ENCODE measurements at regions not wholly inside any gene's neighbourhood (a gene's known extent, or its start where the extent isn't known, plus 50 kb on each side); places are given as distances from the start of the nearest gene placed in this dataset.

DNA sequence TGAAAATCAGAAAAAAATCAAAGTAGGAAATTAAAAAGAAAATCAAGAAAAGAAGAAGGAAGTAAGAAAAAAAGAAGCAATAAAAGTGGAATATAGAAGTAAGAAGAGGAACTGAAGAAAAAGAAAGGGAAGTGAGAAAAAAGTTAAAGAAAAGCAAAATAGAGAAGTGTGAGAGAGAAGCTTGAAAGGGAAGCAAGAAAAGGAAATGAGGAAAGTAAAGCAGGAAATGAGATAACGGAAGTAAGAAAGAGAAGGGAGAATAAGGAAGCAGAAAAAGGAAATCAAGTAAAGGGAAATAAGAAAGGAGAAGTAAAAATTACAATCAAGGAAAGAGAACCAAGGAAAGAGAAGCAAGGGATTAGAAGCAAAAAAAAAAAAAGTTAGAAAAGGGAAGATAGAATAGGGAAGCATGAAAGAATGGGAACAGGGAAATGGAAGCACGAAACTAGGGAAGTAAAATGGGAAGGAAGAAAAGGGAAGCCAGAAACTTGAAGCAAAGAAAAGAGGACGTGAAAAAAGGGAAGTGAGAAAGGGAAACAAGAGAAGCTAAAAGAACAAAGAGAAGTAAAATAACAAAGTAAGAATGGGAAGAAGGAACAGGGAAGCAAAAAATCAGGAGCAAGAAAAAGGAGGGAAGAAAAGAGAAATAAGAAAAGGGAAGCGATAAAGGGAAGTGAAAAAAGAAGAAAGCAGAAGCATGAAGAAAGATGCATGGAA, 243.3 kb upstream of the NCKAP5 start:
- Mint-ChIP-seq H3K4me1 (no peaks in the 10 kb centered on the region), H3K4me3 (no peak overlapping the region), H3K9me3 (peaks cover 10% of the 10 kb centered on the region), H3K27ac (peak overlapping the region; percentile 36), H3K36me3 (ENCODE audit: low read depth) (no peaks in the 10 kb centered on the region), H3K27me3 (ENCODE audit: low read depth, poor library complexity) (peaks cover 20% of the 10 kb centered on the region)
- no peak for DNase-seq
- TF ChIP-seq, protein P1, sequence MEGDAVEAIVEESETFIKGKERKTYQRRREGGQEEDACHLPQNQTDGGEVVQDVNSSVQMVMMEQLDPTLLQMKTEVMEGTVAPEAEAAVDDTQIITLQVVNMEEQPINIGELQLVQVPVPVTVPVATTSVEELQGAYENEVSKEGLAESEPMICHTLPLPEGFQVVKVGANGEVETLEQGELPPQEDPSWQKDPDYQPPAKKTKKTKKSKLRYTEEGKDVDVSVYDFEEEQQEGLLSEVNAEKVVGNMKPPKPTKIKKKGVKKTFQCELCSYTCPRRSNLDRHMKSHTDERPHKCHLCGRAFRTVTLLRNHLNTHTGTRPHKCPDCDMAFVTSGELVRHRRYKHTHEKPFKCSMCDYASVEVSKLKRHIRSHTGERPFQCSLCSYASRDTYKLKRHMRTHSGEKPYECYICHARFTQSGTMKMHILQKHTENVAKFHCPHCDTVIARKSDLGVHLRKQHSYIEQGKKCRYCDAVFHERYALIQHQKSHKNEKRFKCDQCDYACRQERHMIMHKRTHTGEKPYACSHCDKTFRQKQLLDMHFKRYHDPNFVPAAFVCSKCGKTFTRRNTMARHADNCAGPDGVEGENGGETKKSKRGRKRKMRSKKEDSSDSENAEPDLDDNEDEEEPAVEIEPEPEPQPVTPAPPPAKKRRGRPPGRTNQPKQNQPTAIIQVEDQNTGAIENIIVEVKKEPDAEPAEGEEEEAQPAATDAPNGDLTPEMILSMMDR (IDR thresholded peaks at IDR 0.05): no peak

DNA sequence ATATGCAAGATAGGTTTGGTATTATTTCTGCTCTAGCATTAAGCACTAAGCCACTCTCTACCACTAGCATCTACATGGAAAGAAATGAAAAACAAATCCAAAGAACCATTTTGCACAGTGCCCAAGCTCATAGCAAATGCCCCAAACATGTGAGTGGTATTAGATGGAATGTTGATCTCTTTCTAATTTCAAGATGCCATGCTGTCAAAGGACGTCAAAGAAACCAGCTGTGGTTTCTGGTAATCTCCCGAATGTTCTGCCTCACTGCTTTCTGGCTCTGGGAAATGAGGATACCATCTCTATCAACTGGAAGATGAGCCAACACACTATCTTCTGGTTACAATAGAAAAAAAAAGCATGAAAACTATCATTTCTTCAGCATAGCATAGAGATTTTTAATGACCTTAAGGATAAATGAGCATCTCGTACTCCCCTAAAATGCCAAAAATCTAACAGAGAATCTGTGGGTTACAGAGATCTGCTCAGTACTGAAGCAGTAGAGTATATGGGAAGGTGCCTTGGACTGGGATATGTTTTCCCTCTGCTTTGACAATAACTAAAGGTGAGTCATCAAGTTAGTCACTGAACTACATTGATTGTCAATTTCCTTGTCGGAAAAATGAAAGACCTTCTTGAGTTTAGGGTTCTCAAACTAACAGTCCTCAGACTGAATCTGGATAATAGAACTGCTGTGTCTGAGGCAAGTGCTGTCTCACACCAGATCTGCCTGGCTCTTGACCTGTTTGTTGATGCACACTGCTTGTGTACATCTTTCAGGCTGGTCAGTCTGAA, 244.8 kb upstream of the NCKAP5 start:
- no peak for DNase-seq
- Mint-ChIP-seq H3K4me3 (no peak overlapping the region), H3K4me1 (no peaks in the 10 kb centered on the region), H3K27me3 (ENCODE audit: low read depth, poor library complexity) (peaks cover 20% of the 10 kb centered on the region), H3K9me3 (peaks cover 10% of the 10 kb centered on the region), H3K27ac (no peak overlapping the region), H3K36me3 (ENCODE audit: low read depth) (no peaks in the 10 kb centered on the region)
- TF ChIP-seq, protein P1 (IDR thresholded peaks at IDR 0.05): no peak

DNA sequence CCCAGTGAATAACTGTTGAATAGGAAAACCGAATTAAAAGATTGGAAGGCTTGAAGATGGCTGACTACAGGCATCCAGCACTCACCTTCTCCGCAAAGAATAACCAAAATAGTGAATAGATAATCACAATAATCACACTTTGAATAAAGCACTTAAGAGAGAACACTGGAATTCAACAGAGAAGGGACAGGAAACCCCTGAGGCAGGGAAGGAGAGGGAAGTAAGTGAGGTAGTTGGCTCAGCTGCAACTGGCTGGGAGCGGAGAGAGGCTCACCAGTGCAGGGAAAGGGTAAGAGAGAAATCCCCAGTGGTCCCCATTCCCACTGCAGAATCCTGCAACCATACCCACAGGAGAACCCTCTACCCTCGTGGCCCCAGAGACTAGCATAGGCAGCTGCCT, 246.6 kb upstream of the NCKAP5 start:
- H3K4me3 Mint-ChIP-seq: no peak overlapping the region
- no peaks in the 10 kb centered on the region for H3K4me1 Mint-ChIP-seq
- no peak for DNase-seq
- H3K9me3 Mint-ChIP-seq: peaks cover 5% of the 10 kb centered on the region
- TF ChIP-seq, protein P1 (IDR thresholded peaks at IDR 0.05): no peak
- no peak overlapping the region for H3K27ac Mint-ChIP-seq
- peaks cover 20% of the 10 kb centered on the region for H3K27me3 Mint-ChIP-seq (ENCODE audit: low read depth, poor library complexity)
- H3K36me3 Mint-ChIP-seq (ENCODE audit: low read depth): no peaks in the 10 kb centered on the region

DNA sequence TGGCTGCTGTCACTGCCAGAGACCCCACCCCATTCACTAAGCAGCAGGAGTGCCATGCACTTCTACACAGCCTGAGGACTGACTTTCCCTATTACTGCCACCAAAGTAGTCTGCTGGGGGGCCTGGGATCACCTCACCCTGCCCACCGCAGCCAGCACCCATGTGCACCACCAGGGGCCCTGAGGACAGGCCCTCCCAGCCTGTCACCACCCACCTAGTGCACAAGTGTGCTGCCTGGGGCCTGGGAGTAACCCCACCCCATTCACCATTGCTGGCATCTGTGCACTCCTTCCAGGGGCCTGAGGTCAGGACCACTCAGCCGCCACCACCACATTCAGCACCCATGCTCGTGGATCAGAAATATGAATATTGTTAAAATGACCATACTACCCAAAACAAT, 247.8 kb upstream of the NCKAP5 start:
- H3K4me1 Mint-ChIP-seq: no peaks in the 10 kb centered on the region

DNA sequence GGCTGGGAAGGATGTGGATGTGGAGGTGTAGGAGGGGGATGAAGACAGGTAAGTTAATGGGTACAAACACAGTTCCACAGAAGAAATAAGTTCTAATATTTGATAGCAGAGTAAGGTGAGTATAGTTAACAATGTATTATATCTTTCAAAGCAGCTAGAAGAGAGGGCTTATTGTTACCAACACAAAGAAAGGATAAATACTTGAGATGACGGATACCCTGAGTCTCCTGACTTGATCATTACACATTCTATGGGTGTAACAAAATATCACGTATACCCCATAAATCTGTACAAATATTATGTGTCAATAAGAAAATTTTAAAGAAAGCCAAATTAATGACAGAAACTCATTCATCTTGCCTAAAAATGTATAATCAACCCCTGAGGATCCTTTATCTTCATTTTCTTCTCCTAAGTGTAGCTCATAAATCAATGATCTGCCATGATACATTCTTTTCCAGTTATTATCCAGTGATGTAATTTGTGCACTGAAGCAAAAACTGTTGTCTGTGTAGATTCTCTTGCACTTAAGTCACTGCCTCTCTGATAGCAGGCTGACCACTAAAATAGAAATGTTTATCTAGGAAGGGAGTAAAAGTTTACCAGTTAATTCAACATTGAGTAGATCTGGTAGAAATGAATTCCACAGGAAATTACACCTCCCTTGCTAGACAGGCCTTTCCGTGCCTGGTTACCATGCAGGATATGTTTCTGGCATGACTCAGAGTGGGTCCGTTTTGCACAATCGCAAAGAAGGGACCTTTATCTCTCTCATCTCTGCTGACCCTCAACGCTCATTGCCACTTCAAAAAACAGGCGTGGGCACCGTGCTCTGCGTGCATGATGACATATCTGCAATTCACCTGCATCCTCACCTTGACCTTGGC, 249.7 kb upstream of the NCKAP5 start:
- Mint-ChIP-seq H3K4me1 (no peaks in the 10 kb centered on the region), H3K27ac (no peak overlapping the region), H3K27me3 (ENCODE audit: low read depth, poor library complexity) (peaks cover 4% of the 10 kb centered on the region), H3K9me3 (no peaks in the 10 kb centered on the region), H3K36me3 (ENCODE audit: low read depth) (no peaks in the 10 kb centered on the region), H3K4me3 (no peak overlapping the region)
- TF ChIP-seq, protein P1 (IDR thresholded peaks at IDR 0.05): no peak
- no peak for DNase-seq

More for the DNA sequence above, 247.8 kb upstream of the NCKAP5 start:
- DNase-seq: no peak
- Mint-ChIP-seq H3K27me3 (ENCODE audit: low read depth, poor library complexity) (peaks cover 16% of the 10 kb centered on the region), H3K27ac (no peak overlapping the region), H3K36me3 (ENCODE audit: low read depth) (no peaks in the 10 kb centered on the region), H3K4me3 (no peak overlapping the region), H3K9me3 (no peaks in the 10 kb centered on the region)
- TF ChIP-seq, protein P1 (IDR thresholded peaks at IDR 0.05): no peak
